ENCODE measurements at regions not wholly inside any gene's neighbourhood (a gene's known extent, or its start where the extent isn't known, plus 50 kb on each side); places are given as distances from the start of the nearest gene placed in this dataset.

GRCh38 chr19:32130332-32130731 is 215.1 kb upstream of the ZNF507 start:
- Histone ChIP-seq H3K27me3 (replicated peaks; ENCODE audit: control insufficient read depth, insufficient read depth, low read length, poor library complexity, severe bottlenecking) (no peaks in the 10 kb centered on the region), H3K9me3 (ENCODE audit: control insufficient read depth, low read length) (no peaks in the 10 kb centered on the region), H3K27ac (ENCODE audit: insufficient read depth, low read length, poor library complexity, severe bottlenecking) (no peak overlapping the region), H3K4me1 (ENCODE audit: control insufficient read depth, insufficient read depth, low read length, poor library complexity, severe bottlenecking) (no peaks in the 10 kb centered on the region), H3K4me3 (ENCODE audit: insufficient read depth, low read depth, low read length, poor library complexity, severe bottlenecking) (no peak overlapping the region), H3K36me3 (ENCODE audit: control insufficient read depth, insufficient read depth, low read length) (no peaks in the 10 kb centered on the region)
- DNase-seq: no peak

- no peaks in the 10 kb centered on the region for H3K27me3 ChIP-seq (replicated peaks; ENCODE audit: control insufficient read depth, insufficient read depth, low read length, poor library complexity, severe bottlenecking)
- H3K4me1 ChIP-seq (ENCODE audit: control insufficient read depth, insufficient read depth, low read length, poor library complexity, severe bottlenecking): no peaks in the 10 kb centered on the region
- no peaks in the 10 kb centered on the region for H3K9me3 ChIP-seq (ENCODE audit: control insufficient read depth, low read length)
- no peak overlapping the region for H3K27ac ChIP-seq (ENCODE audit: insufficient read depth, low read length, poor library complexity, severe bottlenecking)
- no peak overlapping the region for H3K4me3 ChIP-seq (ENCODE audit: insufficient read depth, low read depth, low read length, poor library complexity, severe bottlenecking)
- H3K36me3 ChIP-seq (ENCODE audit: control insufficient read depth, insufficient read depth, low read length): no peaks in the 10 kb centered on the region
- no peak for DNase-seq
These were observed 214.4 kb upstream of the ZNF507 start for GRCh38 chr19:32131005-32131404.

GRCh38 chr19:32138416-32138815 is 207.0 kb upstream of the ZNF507 start:
- Histone ChIP-seq H3K27me3 (replicated peaks; ENCODE audit: control insufficient read depth, insufficient read depth, low read length, poor library complexity, severe bottlenecking) (no peaks in the 10 kb centered on the region), H3K4me3 (ENCODE audit: insufficient read depth, low read depth, low read length, poor library complexity, severe bottlenecking) (no peak overlapping the region), H3K27ac (ENCODE audit: insufficient read depth, low read length, poor library complexity, severe bottlenecking) (no peak overlapping the region), H3K36me3 (ENCODE audit: control insufficient read depth, insufficient read depth, low read length) (no peaks in the 10 kb centered on the region), H3K4me1 (ENCODE audit: control insufficient read depth, insufficient read depth, low read length, poor library complexity, severe bottlenecking) (no peaks in the 10 kb centered on the region), H3K9me3 (ENCODE audit: control insufficient read depth, low read length) (no peaks in the 10 kb centered on the region)
- DNase-seq: no peak

DNA sequence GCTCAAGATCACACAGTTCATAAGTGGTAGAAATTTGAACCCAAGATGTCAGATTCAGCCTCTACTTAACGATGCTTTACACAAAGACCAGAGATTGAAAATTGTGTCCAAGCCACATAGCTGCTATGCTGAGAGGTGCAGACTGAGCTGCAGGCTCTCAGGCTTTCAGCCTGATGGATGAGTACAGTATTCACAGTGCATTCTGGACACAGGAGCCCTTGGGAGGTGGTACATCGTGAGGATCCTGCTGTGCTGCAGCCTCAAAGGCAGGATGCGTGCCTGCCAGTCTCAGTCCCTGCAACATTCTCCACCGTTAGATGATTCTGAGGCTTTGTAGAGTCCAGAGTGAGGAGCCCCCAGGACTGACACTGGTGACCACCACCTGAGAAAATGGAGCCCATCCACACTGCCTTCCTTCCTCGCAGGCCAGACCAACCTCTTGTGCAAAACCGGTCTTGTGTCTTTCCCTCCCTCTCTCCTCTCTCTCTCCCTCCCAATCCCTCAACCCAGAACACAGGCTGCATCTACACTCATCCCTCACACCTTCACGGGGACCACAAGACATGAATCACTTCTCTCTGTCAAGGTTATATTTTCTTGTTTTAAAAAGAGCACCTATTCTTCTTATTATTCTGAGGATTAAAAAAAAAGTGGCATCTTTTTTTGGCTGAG is 203.4 kb upstream of the ZNF507 start:
- Histone ChIP-seq H3K4me1 (ENCODE audit: control insufficient read depth, insufficient read depth, low read length, poor library complexity, severe bottlenecking) (no peaks in the 10 kb centered on the region), H3K27me3 (replicated peaks; ENCODE audit: control insufficient read depth, insufficient read depth, low read length, poor library complexity, severe bottlenecking) (no peaks in the 10 kb centered on the region)
- DNase-seq: no peak

GRCh38 chr19:32146664-32147063 is 198.7 kb upstream of the ZNF507 start:
- H3K36me3 ChIP-seq (ENCODE audit: control insufficient read depth, insufficient read depth, low read length): no peaks in the 10 kb centered on the region
- no peaks in the 10 kb centered on the region for H3K27me3 ChIP-seq (replicated peaks; ENCODE audit: control insufficient read depth, insufficient read depth, low read length, poor library complexity, severe bottlenecking)
- no peak overlapping the region for H3K4me3 ChIP-seq (ENCODE audit: insufficient read depth, low read depth, low read length, poor library complexity, severe bottlenecking)
- no peak for DNase-seq
- no peak overlapping the region for H3K27ac ChIP-seq (ENCODE audit: insufficient read depth, low read length, poor library complexity, severe bottlenecking)
- peaks cover 12% of the 10 kb centered on the region for H3K9me3 ChIP-seq (ENCODE audit: control insufficient read depth, low read length)
- no peaks in the 10 kb centered on the region for H3K4me1 ChIP-seq (ENCODE audit: control insufficient read depth, insufficient read depth, low read length, poor library complexity, severe bottlenecking)

More for the DNA sequence above, 203.4 kb upstream of the ZNF507 start:
- Histone ChIP-seq H3K4me3 (ENCODE audit: insufficient read depth, low read depth, low read length, poor library complexity, severe bottlenecking) (no peak overlapping the region), H3K27ac (ENCODE audit: insufficient read depth, low read length, poor library complexity, severe bottlenecking) (no peak overlapping the region), H3K9me3 (ENCODE audit: control insufficient read depth, low read length) (peaks cover 12% of the 10 kb centered on the region), H3K36me3 (ENCODE audit: control insufficient read depth, insufficient read depth, low read length) (no peaks in the 10 kb centered on the region)

- Histone ChIP-seq H3K9me3 (ENCODE audit: control insufficient read depth, low read length) (peaks cover 7% of the 10 kb centered on the region), H3K27me3 (replicated peaks; ENCODE audit: control insufficient read depth, insufficient read depth, low read length, poor library complexity, severe bottlenecking) (no peaks in the 10 kb centered on the region), H3K36me3 (ENCODE audit: control insufficient read depth, insufficient read depth, low read length) (no peaks in the 10 kb centered on the region), H3K4me1 (ENCODE audit: control insufficient read depth, insufficient read depth, low read length, poor library complexity, severe bottlenecking) (no peaks in the 10 kb centered on the region), H3K27ac (ENCODE audit: insufficient read depth, low read length, poor library complexity, severe bottlenecking) (no peak overlapping the region), H3K4me3 (ENCODE audit: insufficient read depth, low read depth, low read length, poor library complexity, severe bottlenecking) (no peak overlapping the region)
- no peak for DNase-seq
These were observed 194.8 kb upstream of the ZNF507 start for GRCh38 chr19:32150605-32151004.

- Histone ChIP-seq H3K4me1 (ENCODE audit: control insufficient read depth, insufficient read depth, low read length, poor library complexity, severe bottlenecking) (no peaks in the 10 kb centered on the region), H3K27ac (ENCODE audit: insufficient read depth, low read length, poor library complexity, severe bottlenecking) (no peak overlapping the region), H3K27me3 (replicated peaks; ENCODE audit: control insufficient read depth, insufficient read depth, low read length, poor library complexity, severe bottlenecking) (no peaks in the 10 kb centered on the region), H3K4me3 (ENCODE audit: insufficient read depth, low read depth, low read length, poor library complexity, severe bottlenecking) (no peak overlapping the region), H3K36me3 (ENCODE audit: control insufficient read depth, insufficient read depth, low read length) (no peaks in the 10 kb centered on the region), H3K9me3 (ENCODE audit: control insufficient read depth, low read length) (no peaks in the 10 kb centered on the region)
- no peak for DNase-seq
These were observed 191.0 kb upstream of the ZNF507 start for GRCh38 chr19:32154418-32154817.

- no peaks in the 10 kb centered on the region for H3K9me3 ChIP-seq (ENCODE audit: control insufficient read depth, low read length)
- no peak overlapping the region for H3K4me3 ChIP-seq (ENCODE audit: insufficient read depth, low read depth, low read length, poor library complexity, severe bottlenecking)
These were observed 180.9 kb upstream of the ZNF507 start for GRCh38 chr19:32164384-32164992.

GRCh38 chr19:32165141-32165540 is 180.3 kb upstream of the ZNF507 start:
- H3K27me3 ChIP-seq (replicated peaks; ENCODE audit: control insufficient read depth, insufficient read depth, low read length, poor library complexity, severe bottlenecking): no peaks in the 10 kb centered on the region
- no peak overlapping the region for H3K27ac ChIP-seq (ENCODE audit: insufficient read depth, low read length, poor library complexity, severe bottlenecking)
- H3K9me3 ChIP-seq (ENCODE audit: control insufficient read depth, low read length): no peaks in the 10 kb centered on the region
- DNase-seq: no peak
- H3K4me1 ChIP-seq (ENCODE audit: control insufficient read depth, insufficient read depth, low read length, poor library complexity, severe bottlenecking): no peaks in the 10 kb centered on the region
- H3K36me3 ChIP-seq (ENCODE audit: control insufficient read depth, insufficient read depth, low read length): no peaks in the 10 kb centered on the region
- no peak overlapping the region for H3K4me3 ChIP-seq (ENCODE audit: insufficient read depth, low read depth, low read length, poor library complexity, severe bottlenecking)

More at GRCh38 chr19:32164384-32164992, 180.9 kb upstream of the ZNF507 start:
- no peak overlapping the region for H3K27ac ChIP-seq (ENCODE audit: insufficient read depth, low read length, poor library complexity, severe bottlenecking)
- H3K4me1 ChIP-seq (ENCODE audit: control insufficient read depth, insufficient read depth, low read length, poor library complexity, severe bottlenecking): no peaks in the 10 kb centered on the region
- no peaks in the 10 kb centered on the region for H3K36me3 ChIP-seq (ENCODE audit: control insufficient read depth, insufficient read depth, low read length)
- H3K27me3 ChIP-seq (replicated peaks; ENCODE audit: control insufficient read depth, insufficient read depth, low read length, poor library complexity, severe bottlenecking): no peaks in the 10 kb centered on the region
- DNase-seq: no peak

DNA sequence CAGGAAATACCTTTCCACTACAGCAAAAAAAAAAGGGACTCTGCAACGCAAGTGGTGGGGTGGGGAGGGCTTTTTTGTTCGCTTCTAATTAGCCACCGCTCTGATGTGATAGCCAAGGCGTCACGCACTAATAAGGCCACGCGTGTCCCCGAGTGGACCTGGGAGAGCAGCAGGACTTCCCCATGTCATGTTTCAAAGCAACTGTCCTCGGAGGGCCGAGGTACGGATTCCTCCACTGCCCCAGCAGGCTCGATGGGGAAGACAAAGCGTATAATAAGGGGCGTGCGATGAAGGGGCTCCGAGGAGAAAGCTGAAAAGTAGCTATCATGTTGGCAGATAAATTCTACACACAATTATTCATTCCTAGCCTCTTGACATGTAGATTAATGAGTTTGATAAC is 179.7 kb upstream of the ZNF507 start:
- H3K4me3 ChIP-seq (ENCODE audit: insufficient read depth, low read depth, low read length, poor library complexity, severe bottlenecking): no peak overlapping the region
- no peaks in the 10 kb centered on the region for H3K4me1 ChIP-seq (ENCODE audit: control insufficient read depth, insufficient read depth, low read length, poor library complexity, severe bottlenecking)
- H3K27me3 ChIP-seq (replicated peaks; ENCODE audit: control insufficient read depth, insufficient read depth, low read length, poor library complexity, severe bottlenecking): no peaks in the 10 kb centered on the region
- H3K27ac ChIP-seq (ENCODE audit: insufficient read depth, low read length, poor library complexity, severe bottlenecking): no peak overlapping the region
- no peak for DNase-seq
- H3K9me3 ChIP-seq (ENCODE audit: control insufficient read depth, low read length): no peaks in the 10 kb centered on the region
- no peaks in the 10 kb centered on the region for H3K36me3 ChIP-seq (ENCODE audit: control insufficient read depth, insufficient read depth, low read length)

Measured in effector memory CD4-positive, alpha-beta T cell (primary cell).